ENCODE measurements at regions not wholly inside any gene's neighbourhood (a gene's known extent, or its start where the extent isn't known, plus 50 kb on each side); places are given as distances from the start of the nearest gene placed in this dataset.

GRCh38 chr11:81010631-81011030 lies 1569.8 kb upstream of the TENM4 start:
- no peak overlapping the region for H3K27ac ChIP-seq (ENCODE audit: insufficient read depth, low read depth, low read length)
- H3K4me1 ChIP-seq (ENCODE audit: control insufficient read depth, extremely low read depth, insufficient read depth, low read length), result peaks cover 5% of the 10 kb centered on the region
- FAIRE-seq (no peak), DNase-seq (ENCODE audit: low read depth, low spot score) (no peak)
- H3K4me3 ChIP-seq (replicated peaks in 1 of 3; ENCODE audit: insufficient read depth in 1 of 3, low read depth in 1 of 3, low read length in 3 of 3), result no peak overlapping the region
- intact Hi-C loops (cut with micrococcal nuclease), result loop anchor here (10.0 kb wide), 1 partner anchor 716 kb away; no protein-coding TSS in a partner anchor
- no peak overlapping the region for H3K4me2 ChIP-seq (ENCODE audit: insufficient read depth, low read length)
- dilution Hi-C loops (cut with MboI; ENCODE audit: extremely low pct_ligation_motif_present, low sequenced_read_pairs), result no loop called here
- H3K9me3 ChIP-seq (replicated peaks; ENCODE audit: control insufficient read depth, insufficient read depth, low read length), result no peaks in the 10 kb centered on the region
- no peak for TF ChIP-seq FOS (IDR thresholded peaks at IDR 0.05; ENCODE audit: borderline replicate concordance, insufficient read depth, low read length)
- TF ChIP-seq EZH2 (IDR thresholded peaks at IDR 0.05; ENCODE audit: borderline replicate concordance, low read depth, low read length, severe bottlenecking), result no peak
- TF ChIP-seq MYC (IDR thresholded peaks at IDR 0.05; ENCODE audit: low read depth, low read length), result no peak
- TF ChIP-seq JUN (IDR thresholded peaks at IDR 0.05; ENCODE audit: borderline replicate concordance, insufficient read depth, insufficient read length, low read depth), result no peak
- TF ChIP-seq POLR2A (IDR thresholded peaks at IDR 0.05; ENCODE audit: low read depth, low read length), result no peak
- no peak for TF ChIP-seq POLR2AphosphoS5 (IDR thresholded peaks at IDR 0.05; ENCODE audit: insufficient read depth, low read depth, low read length)
- no peak for TF ChIP-seq MAX (IDR thresholded peaks at IDR 0.05; ENCODE audit: insufficient read depth, insufficient read length)
- no peak for TF ChIP-seq GATA2 (IDR thresholded peaks at IDR 0.05; ENCODE audit: insufficient read depth, insufficient read length, low read depth, low read length)
- no peak for TF ChIP-seq CTCF (IDR thresholded peaks at IDR 0.05; ENCODE audit: extremely low read depth in 1 of 2, insufficient read depth in 1 of 2, low read depth in 1 of 2, low read length in 2 of 2)
- H2AFZ ChIP-seq (ENCODE audit: low read depth, low read length), result no peak overlapping the region
- H4K20me1 ChIP-seq (replicated peaks; ENCODE audit: control insufficient read depth, extremely low read depth, insufficient read depth, low read length), result no peaks in the 10 kb centered on the region
- no peaks in the 10 kb centered on the region for H3K9me1 ChIP-seq (replicated peaks; ENCODE audit: control insufficient read depth, extremely low read depth, insufficient read depth, low read length)
- CTCF ChIA-PET, result interaction anchor here (0.8 to 1.2 kb wide), 3 partner anchors 11 to 757 kb away, joined by 3 read pairs; no protein-coding TSS in a partner anchor
- H3K27me3 ChIP-seq (ENCODE audit: control insufficient read depth in 2 of 2, insufficient read depth in 2 of 2, low read length in 2 of 2), result no peaks in the 10 kb centered on the region
- H3K9ac ChIP-seq (replicated peaks; ENCODE audit: extremely low read depth, insufficient read depth, low read length), result no peak overlapping the region
- H3K36me3 ChIP-seq (ENCODE audit: control insufficient read depth in 2 of 2, extremely low read depth in 1 of 2, insufficient read depth in 2 of 2, low read length in 2 of 2), result no peaks in the 10 kb centered on the region
- BruUV-seq (replicated peaks), result no TSS peak
- POLR2A ChIA-PET, result no interaction called here
- H3K79me2 ChIP-seq (ENCODE audit: control insufficient read depth, insufficient read depth, low read length), result no peaks in the 10 kb centered on the region
